Type B pancreatic cell (in vitro differentiated cells): ENCODE measurements at regions not wholly inside any gene's neighbourhood (a gene's known extent, or its start where the extent isn't known, plus 50 kb on each side); places are given as distances from the start of the nearest gene placed in this dataset.

Source experiments
- DNase-seq: peaks from one replicate; pipeline ENCODE4 v3.0.0; 2021; ENCODE audit warnings: mixed read lengths; ENCODE audit not compliant: unreplicated experiment; ENCODE audit errors: extremely low spot score
- H3K27ac Mint-ChIP-seq: 2 replicates; pipeline ENCODE4 v1.8.0; 2021; ENCODE audit warnings: mild to moderate bottlenecking, mixed read lengths
- H3K27me3 Mint-ChIP-seq: 2 replicates; pipeline ENCODE4 v1.8.0; 2021; ENCODE audit warnings: mixed read lengths
- H3K36me3 Mint-ChIP-seq: 2 replicates; pipeline ENCODE4 v1.8.0; 2021; ENCODE audit warnings: mixed read lengths
- H3K4me1 Mint-ChIP-seq: one replicate; pipeline ENCODE4 v1.8.0; 2021; ENCODE audit warnings: mixed read lengths; ENCODE audit not compliant: unreplicated experiment
- H3K4me3 Mint-ChIP-seq: 2 replicates; pipeline ENCODE4 v1.8.0; 2021; ENCODE audit warnings: mild to moderate bottlenecking, mixed read lengths
- H3K9me3 Mint-ChIP-seq: 2 replicates; pipeline ENCODE4 v1.8.0; 2021; ENCODE audit warnings: mixed read lengths
- TF ChIP-seq, protein P1 (sequence below): fragments of 200-600 bp; sonication (generic); conservative IDR thresholded peaks from 2 replicates; pipeline ENCODE4 v1.5.0; 2021; ENCODE audit warnings: antibody characterized with exemption, mild to moderate bottlenecking

DNA sequence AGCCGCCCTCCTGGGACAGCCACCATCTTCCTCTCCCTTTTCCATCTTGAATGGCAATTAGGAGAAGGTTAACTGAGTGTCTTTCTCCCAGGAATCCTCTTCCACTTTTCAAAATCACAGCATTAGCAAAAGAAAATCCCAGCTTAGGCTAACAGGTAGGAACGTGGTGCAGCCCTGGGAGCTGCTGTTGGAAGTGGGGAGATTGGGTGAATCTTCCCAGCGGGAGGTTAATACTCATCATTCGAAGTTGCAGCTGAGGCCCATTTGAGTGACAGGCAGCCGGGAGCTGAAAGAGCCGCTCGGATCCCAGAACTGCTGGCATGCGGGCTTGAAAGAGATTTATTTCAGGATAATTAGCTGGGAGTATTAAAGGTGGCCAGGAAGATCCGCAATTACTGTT lies 306.0 kb downstream of the BCL11A start:
- H3K27me3 Mint-ChIP-seq: no peaks in the 10 kb centered on the region
- TF ChIP-seq, protein P1, sequence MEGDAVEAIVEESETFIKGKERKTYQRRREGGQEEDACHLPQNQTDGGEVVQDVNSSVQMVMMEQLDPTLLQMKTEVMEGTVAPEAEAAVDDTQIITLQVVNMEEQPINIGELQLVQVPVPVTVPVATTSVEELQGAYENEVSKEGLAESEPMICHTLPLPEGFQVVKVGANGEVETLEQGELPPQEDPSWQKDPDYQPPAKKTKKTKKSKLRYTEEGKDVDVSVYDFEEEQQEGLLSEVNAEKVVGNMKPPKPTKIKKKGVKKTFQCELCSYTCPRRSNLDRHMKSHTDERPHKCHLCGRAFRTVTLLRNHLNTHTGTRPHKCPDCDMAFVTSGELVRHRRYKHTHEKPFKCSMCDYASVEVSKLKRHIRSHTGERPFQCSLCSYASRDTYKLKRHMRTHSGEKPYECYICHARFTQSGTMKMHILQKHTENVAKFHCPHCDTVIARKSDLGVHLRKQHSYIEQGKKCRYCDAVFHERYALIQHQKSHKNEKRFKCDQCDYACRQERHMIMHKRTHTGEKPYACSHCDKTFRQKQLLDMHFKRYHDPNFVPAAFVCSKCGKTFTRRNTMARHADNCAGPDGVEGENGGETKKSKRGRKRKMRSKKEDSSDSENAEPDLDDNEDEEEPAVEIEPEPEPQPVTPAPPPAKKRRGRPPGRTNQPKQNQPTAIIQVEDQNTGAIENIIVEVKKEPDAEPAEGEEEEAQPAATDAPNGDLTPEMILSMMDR: no peak
- no peaks in the 10 kb centered on the region for H3K9me3 Mint-ChIP-seq
- no peaks in the 10 kb centered on the region for H3K36me3 Mint-ChIP-seq
- H3K4me1 Mint-ChIP-seq: no peaks in the 10 kb centered on the region
- H3K4me3 Mint-ChIP-seq: no peak overlapping the region
- no peak overlapping the region for H3K27ac Mint-ChIP-seq
- DNase-seq: no peak

DNA sequence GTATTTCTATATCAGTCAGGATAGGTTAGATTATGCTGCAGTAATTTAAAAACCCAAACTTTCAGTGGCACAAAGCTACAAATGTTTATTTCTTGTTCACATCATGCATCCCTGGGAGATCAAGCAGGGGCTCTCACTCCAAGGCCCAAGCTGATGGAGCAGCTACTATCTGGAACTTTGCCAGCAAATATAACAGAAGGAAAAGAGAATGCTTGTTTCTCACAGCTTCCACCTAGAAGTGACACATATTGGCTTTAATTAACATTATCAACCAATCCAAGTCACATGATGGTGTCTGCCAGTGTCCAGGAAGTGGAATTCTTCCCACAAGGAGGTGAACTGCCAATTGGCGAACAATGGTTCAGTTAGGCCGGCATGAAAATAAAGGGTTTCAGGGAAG lies 306.9 kb downstream of the BCL11A start:
- no peak overlapping the region for H3K27ac Mint-ChIP-seq
- H3K36me3 Mint-ChIP-seq: no peaks in the 10 kb centered on the region
- H3K27me3 Mint-ChIP-seq: no peaks in the 10 kb centered on the region
- no peak for DNase-seq
- TF ChIP-seq, protein P1: no peak
- no peaks in the 10 kb centered on the region for H3K9me3 Mint-ChIP-seq
- H3K4me1 Mint-ChIP-seq: no peaks in the 10 kb centered on the region
- no peak overlapping the region for H3K4me3 Mint-ChIP-seq

DNA sequence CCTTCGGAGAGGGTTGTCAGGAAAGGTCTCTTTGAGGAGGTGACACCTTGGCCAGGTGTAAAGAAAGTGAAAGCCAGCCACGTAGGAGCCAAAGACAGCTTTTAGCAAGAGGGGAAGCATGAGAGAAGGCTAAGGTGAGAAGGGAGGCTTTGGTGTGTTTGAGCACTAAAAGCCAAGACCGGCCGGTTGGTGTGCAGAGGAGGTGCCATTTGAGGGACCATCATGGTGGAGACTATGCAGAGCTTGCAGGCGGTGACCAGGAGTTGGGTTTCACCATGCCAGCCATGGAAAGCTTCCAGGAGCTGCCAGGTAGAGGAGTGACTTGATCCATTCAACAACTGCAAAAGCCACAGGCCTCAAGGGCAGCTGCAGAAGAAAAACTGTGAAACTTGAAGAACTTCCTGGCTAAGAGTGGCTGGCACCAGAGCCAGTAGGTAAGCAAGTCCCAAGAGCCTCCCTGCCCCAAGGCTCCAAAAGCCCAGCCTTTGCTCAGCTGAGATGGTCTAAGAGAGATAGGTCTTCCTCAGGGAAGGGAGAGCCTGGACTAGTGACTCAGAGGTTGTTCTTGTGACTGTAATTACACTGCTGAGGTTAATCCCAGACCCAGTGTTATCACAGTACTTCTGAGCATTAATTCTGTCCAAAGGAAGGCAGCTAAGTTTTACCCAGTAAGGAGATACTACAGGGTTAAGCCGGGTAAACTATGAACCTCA lies 319.0 kb downstream of the BCL11A start:
- H3K9me3 Mint-ChIP-seq: peaks cover 5% of the 10 kb centered on the region
- H3K27ac Mint-ChIP-seq: no peak overlapping the region
- no peaks in the 10 kb centered on the region for H3K4me1 Mint-ChIP-seq
- DNase-seq: no peak
- H3K27me3 Mint-ChIP-seq: no peaks in the 10 kb centered on the region
- no peak overlapping the region for H3K4me3 Mint-ChIP-seq
- H3K36me3 Mint-ChIP-seq: no peaks in the 10 kb centered on the region
- TF ChIP-seq, protein P1: no peak

DNA sequence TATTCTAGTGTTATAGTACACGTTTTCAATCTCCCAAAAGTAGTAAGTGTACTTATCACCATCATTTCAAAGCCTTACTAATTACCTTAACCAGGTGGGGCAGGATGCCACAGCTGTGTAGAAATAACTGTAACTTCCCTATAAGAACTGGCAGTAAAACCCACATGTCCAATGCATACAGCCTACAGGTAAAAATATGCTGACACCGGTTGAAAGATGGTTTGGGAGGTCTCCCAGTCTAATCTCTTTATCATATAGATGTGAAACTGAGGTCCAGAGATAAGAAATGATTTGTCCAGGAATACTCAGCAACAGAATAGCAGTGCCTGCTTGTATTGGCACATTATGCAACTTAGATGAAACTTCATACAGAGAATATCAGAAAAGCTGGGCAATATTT lies 322.9 kb downstream of the BCL11A start:
- Mint-ChIP-seq H3K27me3 (no peaks in the 10 kb centered on the region), H3K9me3 (peaks cover 7% of the 10 kb centered on the region)

DNA sequence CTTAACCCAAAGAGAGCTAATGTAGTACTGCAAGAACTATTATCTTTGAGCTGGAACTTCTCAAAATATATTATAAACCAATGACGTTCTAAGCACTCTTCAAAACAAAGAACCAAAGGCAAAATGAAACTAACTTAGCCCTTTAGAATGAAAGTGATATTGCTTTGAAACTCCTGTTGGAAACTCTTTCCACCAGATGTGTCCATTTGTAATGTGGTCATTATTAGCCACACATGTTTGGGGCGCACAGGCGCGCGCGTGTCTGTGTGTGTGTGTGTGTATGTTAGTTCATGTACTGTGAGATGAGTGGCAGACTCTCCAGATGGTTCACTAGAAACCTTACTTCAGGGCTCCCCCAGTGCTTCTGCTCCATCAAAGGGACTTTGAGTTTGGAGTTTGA lies 323.4 kb downstream of the BCL11A start:
- Mint-ChIP-seq H3K4me1 (peaks cover 10% of the 10 kb centered on the region), H3K9me3 (peaks cover 7% of the 10 kb centered on the region), H3K36me3 (no peaks in the 10 kb centered on the region), H3K4me3 (no peak overlapping the region), H3K27me3 (no peaks in the 10 kb centered on the region), H3K27ac (no peak overlapping the region)
- DNase-seq: no peak
- TF ChIP-seq, protein P1: no peak

More for the DNA sequence above, 322.9 kb downstream of the BCL11A start:
- Mint-ChIP-seq H3K27ac (no peak overlapping the region), H3K36me3 (no peaks in the 10 kb centered on the region), H3K4me3 (no peak overlapping the region), H3K4me1 (peaks cover 4% of the 10 kb centered on the region)
- TF ChIP-seq, protein P1: no peak
- DNase-seq: no peak
